ENCODE measurements at regions not wholly inside any gene's neighbourhood (a gene's known extent, or its start where the extent isn't known, plus 50 kb on each side); places are given as distances from the start of the nearest gene placed in this dataset.

DNA sequence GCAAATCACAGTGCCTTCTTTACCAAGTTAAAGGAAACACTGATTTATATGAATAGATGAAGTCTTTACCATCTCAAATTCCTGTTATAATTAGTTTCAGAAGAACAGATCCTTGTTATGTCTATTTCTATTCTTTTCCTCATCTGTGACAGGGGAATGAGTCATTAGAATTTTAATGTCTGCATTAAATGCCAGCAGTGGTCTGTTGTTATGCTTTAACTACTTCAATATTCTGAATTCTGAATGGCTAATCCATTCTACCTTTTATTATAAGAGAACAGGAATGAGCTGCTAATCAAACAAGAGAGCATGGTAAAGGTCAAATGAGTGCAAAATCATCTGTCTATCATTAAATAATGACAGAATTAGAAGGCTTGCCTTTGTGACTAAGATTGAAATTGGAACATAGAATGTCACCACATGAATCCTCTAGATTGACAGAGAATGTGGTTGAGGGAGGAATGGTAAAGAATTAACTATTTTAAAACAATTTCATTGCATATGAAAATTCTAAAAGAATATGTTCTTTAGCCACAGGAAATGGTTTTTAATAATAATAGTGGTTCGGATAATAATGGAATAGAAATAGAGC lies 935.5 kb downstream of the ADGRL3 start (continued):
- TF ChIP-seq, protein P1, sequence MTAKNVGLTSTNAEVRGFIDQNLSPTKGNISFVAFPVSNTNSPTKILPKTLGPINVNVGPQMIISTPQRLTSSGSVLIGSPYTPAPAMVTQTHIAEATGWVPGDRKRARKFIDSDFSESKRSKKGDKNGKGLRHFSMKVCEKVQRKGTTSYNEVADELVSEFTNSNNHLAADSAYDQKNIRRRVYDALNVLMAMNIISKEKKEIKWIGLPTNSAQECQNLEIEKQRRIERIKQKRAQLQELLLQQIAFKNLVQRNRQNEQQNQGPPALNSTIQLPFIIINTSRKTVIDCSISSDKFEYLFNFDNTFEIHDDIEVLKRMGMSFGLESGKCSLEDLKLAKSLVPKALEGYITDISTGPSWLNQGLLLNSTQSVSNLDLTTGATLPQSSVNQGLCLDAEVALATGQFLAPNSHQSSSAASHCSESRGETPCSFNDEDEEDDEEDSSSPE (CRISPR knock-in tag; IDR thresholded peaks at IDR 0.05): no peak

DNA sequence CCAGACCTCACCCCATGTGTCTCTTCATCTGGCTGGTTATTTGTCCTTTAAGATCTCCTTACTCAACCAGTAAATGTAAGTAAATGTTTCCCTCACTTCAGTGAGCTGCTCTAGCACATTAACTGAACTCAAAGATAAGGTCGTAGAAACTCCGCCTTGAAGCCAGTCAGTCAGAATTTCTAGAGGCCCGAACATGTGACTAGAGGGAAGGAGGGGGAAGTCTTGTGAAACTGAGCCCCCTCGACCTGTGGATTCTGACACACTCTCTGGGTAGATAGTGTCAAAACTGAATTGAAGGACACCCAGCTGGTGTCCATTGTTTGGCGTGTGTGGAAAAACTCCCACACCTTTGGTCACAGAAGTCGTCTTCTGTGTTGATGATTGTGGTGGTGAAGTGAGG lies 933.9 kb downstream of the ADGRL3 start:
- ATAC-seq: no peak
- 29% methylated on average over 6 of the region's 6 CpGs for WGBS (ENCODE audit: low lambda C conversion rate)
- BruUV-seq (replicated peaks): no TSS peak

More for the DNA sequence above, 933.9 kb downstream of the ADGRL3 start:
- CTCF ChIA-PET (ENCODE audit: low intra/inter-chr PET ratio, low total read pairs): no interaction called here
- in situ Hi-C loops (cut with HindIII; ENCODE audit: extremely low pct_ligation_motif_present, low pct_unique_long_range_greater_than_20kb) (no loop called here), intact Hi-C loops (cut with micrococcal nuclease; ENCODE audit: unreplicated experiment) (no loop called here)
- DNase-seq (ENCODE audit: low spot score) (no peak), FAIRE-seq (no peak)
- Histone ChIP-seq H3K79me2 (ENCODE audit: insufficient read depth, low read length) (no peaks in the 10 kb centered on the region), H3K36me3 (replicated peaks in 1 of 2; ENCODE audit: control insufficient read depth in 1 of 2, insufficient read depth in 2 of 2, low read length in 2 of 2) (no peaks in the 10 kb centered on the region), H3K27me3 (ENCODE audit: control insufficient read depth in 1 of 2, insufficient read depth in 2 of 2, low read length in 2 of 2) (no peaks in the 10 kb centered on the region), H3K9me3 (ENCODE audit: low read length) (no peaks in the 10 kb centered on the region; the same call in 1 of the 2 replicates), H3K4me3 (replicated peaks in 1 of 3; ENCODE audit: insufficient read depth in 1 of 3, low read depth in 2 of 3, low read length in 3 of 3) (no peak overlapping the region), H2AFZ (ENCODE audit: low read length) (no peak overlapping the region), H3K4me2 (ENCODE audit: low read depth, low read length) (no peak overlapping the region), H3K9ac (ENCODE audit: insufficient read depth, low read depth, low read length) (no peak overlapping the region), H3K27ac (ENCODE audit: extremely low read length, insufficient read depth, low read length) (no peak overlapping the region), H4K20me1 (ENCODE audit: insufficient read depth, low read length) (no peaks in the 10 kb centered on the region), H3K4me1 (ENCODE audit: insufficient read depth, low read length) (no peaks in the 10 kb centered on the region)
- TF ChIP-seq ZNF761 (CRISPR knock-in tag; conservative IDR thresholded peaks at IDR 0.05) (no peak), ZNF75D (CRISPR knock-in tag; IDR thresholded peaks at IDR 0.05; ENCODE audit: borderline replicate concordance) (no peak), TMF1 (CRISPR knock-in tag; IDR thresholded peaks at IDR 0.05; ENCODE audit: low read depth) (no peak), RARG (CRISPR knock-in tag; IDR thresholded peaks at IDR 0.05; ENCODE audit: low read depth) (no peak), TEAD3 (CRISPR knock-in tag; optimal IDR thresholded peaks at IDR 0.05; ENCODE audit: borderline replicate concordance) (no peak), REPIN1 (CRISPR knock-in tag; IDR thresholded peaks at IDR 0.05; ENCODE audit: borderline replicate concordance, low read depth) (no peak), FOXC1 (CRISPR knock-in tag; IDR thresholded peaks at IDR 0.05; ENCODE audit: borderline replicate concordance) (no peak), HNRNPUL1 (IDR thresholded peaks at IDR 0.05; ENCODE audit: low read depth, low read length) (no peak), REXO4 (CRISPR knock-in tag; IDR thresholded peaks at IDR 0.05; ENCODE audit: borderline replicate concordance) (no peak), RFXAP (CRISPR knock-in tag; IDR thresholded peaks at IDR 0.05; ENCODE audit: borderline replicate concordance) (no peak), HNRNPK (IDR thresholded peaks at IDR 0.05; ENCODE audit: low read depth, low read length, poor library complexity, severe bottlenecking) (no peak), NFE2L1 (CRISPR knock-in tag; IDR thresholded peaks at IDR 0.05; ENCODE audit: borderline replicate concordance) (no peak), HMG20B (CRISPR knock-in tag; conservative IDR thresholded peaks at IDR 0.05) (no peak), HDAC6 (IDR thresholded peaks at IDR 0.05; ENCODE audit: low read depth, low read length) (no peak), REL (CRISPR knock-in tag; conservative IDR thresholded peaks at IDR 0.05) (no peak)
- TF ChIP-seq, protein P2, sequence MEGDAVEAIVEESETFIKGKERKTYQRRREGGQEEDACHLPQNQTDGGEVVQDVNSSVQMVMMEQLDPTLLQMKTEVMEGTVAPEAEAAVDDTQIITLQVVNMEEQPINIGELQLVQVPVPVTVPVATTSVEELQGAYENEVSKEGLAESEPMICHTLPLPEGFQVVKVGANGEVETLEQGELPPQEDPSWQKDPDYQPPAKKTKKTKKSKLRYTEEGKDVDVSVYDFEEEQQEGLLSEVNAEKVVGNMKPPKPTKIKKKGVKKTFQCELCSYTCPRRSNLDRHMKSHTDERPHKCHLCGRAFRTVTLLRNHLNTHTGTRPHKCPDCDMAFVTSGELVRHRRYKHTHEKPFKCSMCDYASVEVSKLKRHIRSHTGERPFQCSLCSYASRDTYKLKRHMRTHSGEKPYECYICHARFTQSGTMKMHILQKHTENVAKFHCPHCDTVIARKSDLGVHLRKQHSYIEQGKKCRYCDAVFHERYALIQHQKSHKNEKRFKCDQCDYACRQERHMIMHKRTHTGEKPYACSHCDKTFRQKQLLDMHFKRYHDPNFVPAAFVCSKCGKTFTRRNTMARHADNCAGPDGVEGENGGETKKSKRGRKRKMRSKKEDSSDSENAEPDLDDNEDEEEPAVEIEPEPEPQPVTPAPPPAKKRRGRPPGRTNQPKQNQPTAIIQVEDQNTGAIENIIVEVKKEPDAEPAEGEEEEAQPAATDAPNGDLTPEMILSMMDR (CRISPR knock-in tag; IDR thresholded peaks at IDR 0.05): no peak
- TF ChIP-seq, protein P3, sequence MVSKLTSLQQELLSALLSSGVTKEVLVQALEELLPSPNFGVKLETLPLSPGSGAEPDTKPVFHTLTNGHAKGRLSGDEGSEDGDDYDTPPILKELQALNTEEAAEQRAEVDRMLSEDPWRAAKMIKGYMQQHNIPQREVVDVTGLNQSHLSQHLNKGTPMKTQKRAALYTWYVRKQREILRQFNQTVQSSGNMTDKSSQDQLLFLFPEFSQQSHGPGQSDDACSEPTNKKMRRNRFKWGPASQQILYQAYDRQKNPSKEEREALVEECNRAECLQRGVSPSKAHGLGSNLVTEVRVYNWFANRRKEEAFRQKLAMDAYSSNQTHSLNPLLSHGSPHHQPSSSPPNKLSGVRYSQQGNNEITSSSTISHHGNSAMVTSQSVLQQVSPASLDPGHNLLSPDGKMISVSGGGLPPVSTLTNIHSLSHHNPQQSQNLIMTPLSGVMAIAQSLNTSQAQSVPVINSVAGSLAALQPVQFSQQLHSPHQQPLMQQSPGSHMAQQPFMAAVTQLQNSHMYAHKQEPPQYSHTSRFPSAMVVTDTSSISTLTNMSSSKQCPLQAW (CRISPR knock-in tag; IDR thresholded peaks at IDR 0.05): no peak
- POLR2A ChIA-PET: no interaction called here

Measured in HepG2 (cell line).